IPS-NIHi11 (cell line): ENCODE measurements at regions not wholly inside any gene's neighbourhood (a gene's known extent, or its start where the extent isn't known, plus 50 kb on each side); places are given as distances from the start of the nearest gene placed in this dataset.

ENCODE experiments used
- DNase-seq: peaks from one replicate; pipeline ENCODE4 v3.0.0; 2012; ENCODE audit warnings: mixed read lengths, low spot score

GRCh38 chr2:16278421-16279200 lies 338.3 kb downstream of the MYCN start:
- DNase-seq: no peak

- no peak for DNase-seq
Observed at GRCh38 chr2:16277117-16277516, 336.8 kb downstream of the MYCN start.

DNA sequence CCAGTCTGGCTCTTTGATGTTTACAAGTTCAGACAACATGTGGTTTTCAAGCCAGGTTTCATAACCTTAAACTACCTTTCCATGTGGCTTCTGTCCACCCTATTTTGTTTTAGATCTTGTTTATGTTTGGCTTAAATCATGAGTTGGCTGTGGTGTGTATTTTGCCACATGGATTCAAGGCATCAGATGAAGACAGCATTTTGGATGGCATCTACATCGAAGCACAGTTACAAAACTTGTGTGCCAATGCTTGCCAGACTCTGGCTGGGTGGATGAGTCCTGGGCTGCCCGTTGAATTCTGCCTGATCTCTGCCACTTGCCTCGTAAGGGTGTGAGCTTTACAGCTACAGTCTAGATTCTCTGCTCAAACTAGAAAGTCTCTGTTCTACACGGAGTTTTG lies 335.3 kb downstream of the MYCN start:
- DNase-seq: no peak

- DNase-seq: no peak
Observed at GRCh38 chr2:16275131-16275530, 334.8 kb downstream of the MYCN start.

DNA sequence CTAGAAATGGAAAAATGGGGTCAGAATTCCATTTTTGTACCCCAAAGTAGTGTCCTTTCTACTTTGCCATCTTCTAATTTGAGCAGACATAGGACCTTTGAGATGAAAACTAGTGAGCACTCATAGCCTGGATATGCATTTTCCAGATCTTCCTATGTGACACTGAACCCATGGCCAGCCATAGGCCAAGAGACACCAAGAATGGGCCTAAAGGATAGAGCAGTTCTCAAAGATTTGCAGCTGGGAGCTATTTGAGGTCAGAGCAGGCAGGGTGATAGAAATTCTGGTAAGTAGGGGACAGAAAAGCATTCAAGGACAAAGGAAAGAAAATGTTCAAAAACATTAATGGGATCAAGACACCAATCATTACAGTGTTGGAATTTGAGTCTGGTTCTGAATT lies 332.8 kb downstream of the MYCN start:
- no peak for DNase-seq

DNA sequence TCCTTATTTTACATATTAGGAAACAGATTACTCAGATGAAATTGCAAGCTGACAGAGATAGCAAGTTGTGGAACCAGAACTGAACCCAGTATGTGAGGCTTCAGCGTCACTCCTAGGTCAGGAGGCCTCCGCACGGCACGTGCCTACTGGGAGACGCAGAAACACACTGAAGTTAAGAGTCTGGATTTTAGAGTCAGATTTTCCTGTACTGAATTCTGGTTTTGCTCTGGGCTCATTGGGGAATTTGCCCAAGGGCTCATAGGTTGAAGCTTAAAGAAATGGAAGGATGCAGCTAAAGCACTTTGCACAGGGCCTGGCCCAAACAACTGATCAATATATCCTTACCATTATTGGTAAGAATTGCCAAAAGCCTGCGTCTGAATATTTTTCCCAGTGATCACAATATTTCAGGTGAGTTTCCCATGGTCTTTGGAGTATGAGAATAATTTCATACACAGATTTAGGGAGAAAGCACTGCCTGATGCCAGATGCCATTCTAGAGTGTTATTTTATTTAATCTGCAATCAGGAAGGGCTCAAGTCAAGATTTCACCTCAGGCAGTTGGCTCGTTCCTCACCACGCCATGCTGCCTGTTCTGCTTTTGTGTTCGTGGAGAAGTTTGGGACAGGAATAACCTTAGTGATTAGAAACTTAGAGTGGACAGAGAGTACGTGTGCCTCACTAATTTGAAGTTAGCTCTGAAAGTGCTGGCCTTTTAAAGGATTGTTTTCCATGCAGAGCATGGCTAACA lies 331.9 kb downstream of the MYCN start:
- no peak for DNase-seq

- DNase-seq: no peak
Observed at GRCh38 chr2:16271231-16271896, 331.0 kb downstream of the MYCN start.

GRCh38 chr2:16270441-16270840 lies 330.1 kb downstream of the MYCN start:
- no peak for DNase-seq

DNA sequence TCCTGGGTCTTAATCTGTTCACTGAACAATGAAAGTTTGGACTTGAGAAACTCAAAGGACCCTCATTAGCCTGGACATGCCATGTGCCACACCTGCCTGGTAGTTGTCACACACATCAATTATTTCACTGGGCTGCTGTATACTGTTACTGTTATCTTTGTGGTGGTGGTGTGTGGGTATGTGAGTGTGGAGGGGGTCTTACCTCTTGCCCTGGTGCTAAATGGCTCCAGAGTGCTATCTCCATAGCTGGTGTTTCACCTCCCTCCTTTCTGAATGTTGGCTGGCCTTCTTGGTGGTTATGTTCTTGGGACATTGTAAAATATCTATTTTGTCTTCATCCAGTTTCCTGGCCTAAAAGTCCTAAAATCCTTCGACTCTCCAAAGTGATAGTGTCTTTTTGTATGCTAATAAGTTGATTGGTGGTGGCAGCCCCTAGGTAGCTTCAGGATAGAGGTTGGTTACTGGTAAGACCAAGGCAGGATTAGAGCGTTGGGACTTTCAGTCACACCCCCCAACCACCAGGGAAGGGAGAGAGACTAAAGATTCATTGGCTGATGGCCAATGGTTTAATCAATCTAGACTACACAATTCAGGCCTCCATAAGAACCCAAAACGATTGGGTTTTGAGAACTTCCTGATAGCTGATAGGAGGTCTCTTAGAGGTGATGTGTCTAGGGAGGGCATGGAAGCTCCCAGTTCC lies 328.1 kb downstream of the MYCN start:
- no peak for DNase-seq

GRCh38 chr2:16266571-16266970 lies 326.2 kb downstream of the MYCN start:
- no peak for DNase-seq

GRCh38 chr2:16264931-16265540 lies 324.7 kb downstream of the MYCN start:
- no peak for DNase-seq

- no peak for DNase-seq
Observed at GRCh38 chr2:16264491-16264890, 324.1 kb downstream of the MYCN start.

DNA sequence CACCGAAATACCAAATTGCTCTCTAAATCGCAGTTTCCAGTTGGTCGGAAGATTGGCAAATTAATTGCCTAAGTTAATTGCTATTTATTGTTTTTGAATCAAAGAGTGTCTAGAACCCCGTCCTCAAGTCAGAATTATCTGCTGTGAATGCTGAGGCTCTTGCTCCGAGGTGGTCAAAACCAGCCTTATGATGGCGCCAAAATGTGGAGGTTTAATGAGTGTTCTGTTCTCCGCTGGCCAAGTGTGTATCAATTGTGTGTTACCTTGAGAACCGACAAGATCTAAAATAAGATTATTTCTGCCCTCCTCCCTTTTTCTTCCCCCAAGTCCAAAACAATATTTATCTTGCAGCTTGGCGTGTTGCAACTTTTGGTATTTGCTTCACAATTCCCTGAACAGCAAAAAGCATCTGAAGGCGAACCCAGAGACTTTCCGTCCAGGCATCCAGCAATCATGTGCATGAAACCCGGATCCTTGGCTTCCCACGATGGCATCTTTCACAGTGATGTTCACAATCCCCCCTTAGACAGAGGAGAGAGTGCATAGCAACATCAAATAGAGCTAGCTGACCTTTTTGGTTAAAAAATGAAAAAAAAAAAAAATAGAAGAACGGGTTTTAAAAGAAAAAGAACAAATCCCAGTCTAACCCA lies 323.0 kb downstream of the MYCN start:
- DNase-seq: no peak

- DNase-seq: no peak
Observed at GRCh38 chr2:16262526-16263178, 322.3 kb downstream of the MYCN start.

GRCh38 chr2:16261791-16262190 lies 321.4 kb downstream of the MYCN start:
- DNase-seq: no peak

DNA sequence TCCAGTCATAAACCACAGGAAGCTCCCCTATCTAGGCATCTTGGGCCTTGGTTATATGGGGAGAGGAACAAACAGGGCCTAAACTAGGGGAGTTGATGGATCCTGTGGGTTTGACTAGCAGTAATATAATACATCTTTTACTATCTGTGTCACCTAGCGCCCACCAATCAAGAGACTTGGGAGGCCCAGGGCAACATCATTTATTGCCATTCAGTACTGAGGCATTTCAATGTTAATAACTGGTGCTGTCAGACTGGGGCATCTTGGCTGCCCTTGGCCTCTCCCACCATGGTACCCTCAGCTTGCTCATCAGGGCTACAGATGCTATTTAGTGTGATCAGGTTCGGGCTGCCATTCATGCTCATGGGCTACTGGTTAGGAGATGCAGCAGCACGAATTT lies 320.7 kb downstream of the MYCN start:
- DNase-seq: no peak

- DNase-seq: no peak
Observed at GRCh38 chr2:16260041-16260830, 319.9 kb downstream of the MYCN start.

DNA sequence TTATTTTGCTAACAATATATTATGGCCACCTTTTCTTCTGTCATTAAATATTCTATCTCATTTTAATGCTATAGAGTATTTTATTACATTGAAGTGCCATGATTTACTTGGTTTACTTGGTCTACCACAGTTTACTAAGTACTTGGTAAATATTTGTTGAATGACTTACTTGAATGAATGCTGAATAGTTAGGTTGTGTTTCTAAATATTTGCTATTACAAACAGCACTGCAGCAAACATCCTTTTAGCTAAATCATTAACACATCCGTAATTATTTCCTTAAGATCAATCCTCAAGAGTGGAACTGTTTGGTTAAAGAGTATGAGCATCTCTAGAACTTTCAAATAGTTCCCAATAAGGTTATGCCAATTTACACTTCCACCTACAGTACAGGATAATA lies 318.7 kb downstream of the MYCN start:
- DNase-seq: no peak

GRCh38 chr2:16258350-16258749 lies 318.0 kb downstream of the MYCN start:
- no peak for DNase-seq
